ENCODE measurements at regions not wholly inside any gene's neighbourhood (a gene's known extent, or its start where the extent isn't known, plus 50 kb on each side); places are given as distances from the start of the nearest gene placed in this dataset.

GRCh38 chr13:79782541-79783205 lies 301.7 kb downstream of the NDFIP2 start:
- TF ChIP-seq CTCF (IDR thresholded peaks at IDR 0.05 in 2 of 3, conservative IDR thresholded peaks at IDR 0.05 in 1 of 3; ENCODE audit: control insufficient read depth in 2 of 3, extremely low read depth in 1 of 3, insufficient read depth in 1 of 3, low read depth in 3 of 3, low read length in 3 of 3) = no peak
- TF ChIP-seq ZNF274 (IDR thresholded peaks at IDR 0.05; ENCODE audit: insufficient read depth, insufficient read length) = no peak
- TF ChIP-seq NFIC (IDR thresholded peaks at IDR 0.05; ENCODE audit: low read depth, low read length) = no peak
- no peak for TF ChIP-seq SIN3A (IDR thresholded peaks at IDR 0.05; ENCODE audit: low read depth, low read length)
- TF ChIP-seq POLR2A (IDR thresholded peaks at IDR 0.05; ENCODE audit: low read depth, low read length) = no peak

Data from GM12878 (cell line).